ENCODE measurements at regions not wholly inside any gene's neighbourhood (a gene's known extent, or its start where the extent isn't known, plus 50 kb on each side); places are given as distances from the start of the nearest gene placed in this dataset.

DNA sequence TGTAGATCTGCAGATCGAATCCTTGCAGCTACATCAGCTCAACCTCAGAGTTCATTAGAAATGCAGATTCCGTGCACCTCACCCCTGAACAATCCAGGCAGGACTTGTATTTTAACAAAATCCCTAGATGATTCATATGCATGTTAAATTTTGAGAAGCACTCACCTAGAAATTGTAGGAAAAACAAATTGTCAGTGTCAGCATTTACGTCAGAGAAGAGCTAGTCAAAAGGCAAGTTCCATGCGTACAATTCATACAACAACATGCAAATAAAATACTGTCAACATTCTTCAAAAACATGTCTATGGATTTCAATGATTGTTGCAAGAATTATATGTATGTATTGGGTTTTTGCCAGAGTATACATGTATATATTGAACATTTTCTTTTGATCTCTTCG, 504.5 kb downstream of the NLGN4X start:
- FAIRE-seq (no peak), DNase-seq (no peak)
- no peaks in the 10 kb centered on the region for H3K36me3 ChIP-seq (ENCODE audit: control insufficient read depth in 2 of 3, insufficient read depth in 3 of 3, low read length in 3 of 3)
- no peaks in the 10 kb centered on the region for H3K27me3 ChIP-seq (ENCODE audit: control insufficient read depth, insufficient read depth, low read length)
- H3K4me3 ChIP-seq (ENCODE audit: low read length in 3 of 3) = no peak overlapping the region
- no peak overlapping the region for H3K9ac ChIP-seq (ENCODE audit: low read length in 3 of 3)
- intact Hi-C loops (cut with DNase I) = no loop called here
- TF ChIP-seq, protein P1, sequence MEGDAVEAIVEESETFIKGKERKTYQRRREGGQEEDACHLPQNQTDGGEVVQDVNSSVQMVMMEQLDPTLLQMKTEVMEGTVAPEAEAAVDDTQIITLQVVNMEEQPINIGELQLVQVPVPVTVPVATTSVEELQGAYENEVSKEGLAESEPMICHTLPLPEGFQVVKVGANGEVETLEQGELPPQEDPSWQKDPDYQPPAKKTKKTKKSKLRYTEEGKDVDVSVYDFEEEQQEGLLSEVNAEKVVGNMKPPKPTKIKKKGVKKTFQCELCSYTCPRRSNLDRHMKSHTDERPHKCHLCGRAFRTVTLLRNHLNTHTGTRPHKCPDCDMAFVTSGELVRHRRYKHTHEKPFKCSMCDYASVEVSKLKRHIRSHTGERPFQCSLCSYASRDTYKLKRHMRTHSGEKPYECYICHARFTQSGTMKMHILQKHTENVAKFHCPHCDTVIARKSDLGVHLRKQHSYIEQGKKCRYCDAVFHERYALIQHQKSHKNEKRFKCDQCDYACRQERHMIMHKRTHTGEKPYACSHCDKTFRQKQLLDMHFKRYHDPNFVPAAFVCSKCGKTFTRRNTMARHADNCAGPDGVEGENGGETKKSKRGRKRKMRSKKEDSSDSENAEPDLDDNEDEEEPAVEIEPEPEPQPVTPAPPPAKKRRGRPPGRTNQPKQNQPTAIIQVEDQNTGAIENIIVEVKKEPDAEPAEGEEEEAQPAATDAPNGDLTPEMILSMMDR (IDR thresholded peaks at IDR 0.05; ENCODE audit: borderline replicate concordance, extremely low read depth, insufficient read depth) = no peak
- H3K4me1 ChIP-seq (ENCODE audit: control insufficient read depth in 2 of 3, insufficient read depth in 2 of 3, low read depth in 1 of 3, low read length in 3 of 3) = no peaks in the 10 kb centered on the region
- H3K27ac ChIP-seq (ENCODE audit: low read depth in 2 of 2, low read length in 2 of 2) = no peak overlapping the region
- no peaks in the 10 kb centered on the region for H3K9me3 ChIP-seq (ENCODE audit: control insufficient read depth in 2 of 3, insufficient read depth in 1 of 3, low read length in 3 of 3)

DNA sequence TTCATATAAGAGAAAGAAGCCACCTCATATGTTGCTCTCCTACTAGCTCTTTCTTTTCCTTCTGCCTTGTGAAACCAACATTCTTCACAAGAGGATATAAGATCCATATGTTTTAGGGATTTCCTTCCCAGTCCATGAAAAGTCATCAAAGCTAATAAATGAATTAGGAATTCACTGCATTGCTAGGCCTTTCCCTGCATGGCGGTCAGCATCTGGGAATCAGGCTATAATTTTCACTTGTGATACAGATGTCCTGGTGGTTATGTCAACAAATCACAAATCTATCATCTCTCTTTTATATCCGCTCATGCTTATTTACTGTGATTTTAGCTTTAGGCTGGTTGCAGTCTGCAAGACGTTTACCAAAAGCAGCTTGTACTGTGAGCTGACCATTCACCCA, 510.0 kb downstream of the NLGN4X start:
- Histone ChIP-seq H3K27ac (ENCODE audit: low read depth in 2 of 2, low read length in 2 of 2) (no peak overlapping the region), H3K4me3 (ENCODE audit: low read length in 3 of 3) (no peak overlapping the region), H3K9me3 (ENCODE audit: control insufficient read depth in 2 of 3, insufficient read depth in 1 of 3, low read length in 3 of 3) (no peaks in the 10 kb centered on the region), H3K27me3 (ENCODE audit: control insufficient read depth, insufficient read depth, low read length) (no peaks in the 10 kb centered on the region), H3K4me1 (ENCODE audit: control insufficient read depth in 2 of 3, insufficient read depth in 2 of 3, low read depth in 1 of 3, low read length in 3 of 3) (no peaks in the 10 kb centered on the region), H3K36me3 (ENCODE audit: control insufficient read depth in 2 of 3, insufficient read depth in 3 of 3, low read length in 3 of 3) (no peaks in the 10 kb centered on the region), H3K9ac (ENCODE audit: low read length in 3 of 3) (no peak overlapping the region)
- FAIRE-seq (no peak), DNase-seq (peak in 2 of 5 donors; percentile 4 to 32)
- TF ChIP-seq, protein P1 (IDR thresholded peaks at IDR 0.05; ENCODE audit: borderline replicate concordance, extremely low read depth, insufficient read depth) = no peak
- intact Hi-C loops (cut with DNase I) = no loop called here

DNA sequence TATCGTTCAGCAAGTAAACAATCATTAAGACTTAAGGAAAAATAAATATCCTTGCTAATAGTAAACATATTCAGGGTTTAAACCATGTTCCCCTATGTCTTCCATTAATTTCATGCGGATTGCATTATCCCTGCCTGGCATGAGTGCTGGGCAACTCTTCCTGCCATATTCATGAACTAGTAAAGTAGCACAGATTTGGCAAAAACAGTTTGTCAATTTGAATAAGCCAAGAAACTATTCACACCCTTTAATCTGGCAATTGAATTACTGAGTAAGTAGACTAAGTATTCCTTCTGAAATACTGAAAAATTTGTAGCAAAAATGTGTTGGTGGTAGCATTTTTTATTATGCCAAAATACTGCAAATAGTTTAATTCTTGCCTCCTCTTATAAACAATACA, 512.0 kb downstream of the NLGN4X start:
- FAIRE-seq (no peak), DNase-seq (no peak)
- no peaks in the 10 kb centered on the region for H3K36me3 ChIP-seq (ENCODE audit: control insufficient read depth in 2 of 3, insufficient read depth in 3 of 3, low read length in 3 of 3)
- H3K4me1 ChIP-seq (ENCODE audit: control insufficient read depth in 2 of 3, insufficient read depth in 2 of 3, low read depth in 1 of 3, low read length in 3 of 3) = no peaks in the 10 kb centered on the region
- H3K27me3 ChIP-seq (ENCODE audit: control insufficient read depth, insufficient read depth, low read length) = no peaks in the 10 kb centered on the region
- no peaks in the 10 kb centered on the region for H3K9me3 ChIP-seq (ENCODE audit: control insufficient read depth in 2 of 3, insufficient read depth in 1 of 3, low read length in 3 of 3)
- intact Hi-C loops (cut with DNase I) = no loop called here
- H3K27ac ChIP-seq (ENCODE audit: low read depth in 2 of 2, low read length in 2 of 2) = no peak overlapping the region
- no peak overlapping the region for H3K4me3 ChIP-seq (ENCODE audit: low read length in 3 of 3)
- TF ChIP-seq, protein P1 (IDR thresholded peaks at IDR 0.05; ENCODE audit: borderline replicate concordance, extremely low read depth, insufficient read depth) = no peak
- no peak overlapping the region for H3K9ac ChIP-seq (ENCODE audit: low read length in 3 of 3)

DNA sequence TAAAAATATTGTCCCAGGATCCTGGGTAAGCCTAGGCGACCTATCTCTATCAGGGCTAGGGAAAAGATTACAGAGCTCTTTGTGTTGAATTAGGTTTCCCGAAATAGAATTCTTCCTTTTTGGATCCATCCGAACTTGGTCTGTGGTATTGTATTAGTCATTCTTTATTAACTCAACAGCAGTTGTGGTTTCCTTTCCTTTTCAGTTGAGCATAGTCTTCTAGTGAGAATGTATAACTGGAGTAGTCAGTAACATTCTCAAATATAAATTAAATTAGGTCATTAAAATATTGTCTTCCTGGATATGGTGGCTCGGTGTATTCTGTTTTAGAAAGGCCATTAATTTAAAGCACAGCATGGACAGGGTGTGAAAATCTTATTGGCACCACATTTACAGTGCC, 520.4 kb downstream of the NLGN4X start:
- H3K4me1 ChIP-seq (ENCODE audit: control insufficient read depth in 2 of 3, insufficient read depth in 2 of 3, low read depth in 1 of 3, low read length in 3 of 3) = no peaks in the 10 kb centered on the region
- H3K4me3 ChIP-seq (ENCODE audit: low read length in 3 of 3) = no peak overlapping the region
- H3K27me3 ChIP-seq (ENCODE audit: control insufficient read depth, insufficient read depth, low read length) = no peaks in the 10 kb centered on the region
- DNase-seq = no peak
- TF ChIP-seq, protein P1 (IDR thresholded peaks at IDR 0.05; ENCODE audit: borderline replicate concordance, extremely low read depth, insufficient read depth) = no peak
- H3K9ac ChIP-seq (ENCODE audit: low read length in 3 of 3) = no peak overlapping the region
- no peaks in the 10 kb centered on the region for H3K36me3 ChIP-seq (ENCODE audit: control insufficient read depth in 2 of 3, insufficient read depth in 3 of 3, low read length in 3 of 3)
- no peaks in the 10 kb centered on the region for H3K9me3 ChIP-seq (ENCODE audit: control insufficient read depth in 2 of 3, insufficient read depth in 1 of 3, low read length in 3 of 3)
- FAIRE-seq = no peak
- no peak overlapping the region for H3K27ac ChIP-seq (ENCODE audit: low read depth in 2 of 2, low read length in 2 of 2)
- intact Hi-C loops (cut with DNase I) = no loop called here
